Loucy (cell line): ENCODE measurements at regions not wholly inside any gene's neighbourhood (a gene's known extent, or its start where the extent isn't known, plus 50 kb on each side); places are given as distances from the start of the nearest gene placed in this dataset.

Experiments used
- H2AFZ ChIP-seq: fragments of 200-600 bp; sonication (generic); 2 replicates; pipeline ENCODE4 v1.6.0; 2016; ENCODE audit warnings: antibody characterized with exemption, mild to moderate bottlenecking, low read length, moderate library complexity
- H3F3A ChIP-seq: fragments of 200-600 bp; 2 replicates; pipeline ENCODE4 v1.6.0; 2016; ENCODE audit warnings: antibody characterized with exemption, low read depth, mild to moderate bottlenecking
- H3K27me3 ChIP-seq: fragments of 200-600 bp; sonication (generic); 2 replicates; pipeline ENCODE4 v1.6.1; 2014; ENCODE audit warnings: low read length, mild to moderate bottlenecking; ENCODE audit not compliant: insufficient read depth, poor library complexity, severe bottlenecking
- H3K36me3 ChIP-seq: fragments of 200-600 bp; sonication (generic); 2 replicates; pipeline ENCODE4 v1.6.1; 2016; ENCODE audit warnings: low read length; ENCODE audit not compliant: insufficient read depth
- H3K4me1 ChIP-seq: fragments of 200-600 bp; sonication (generic); 2 replicates; pipeline ENCODE4 v1.5.1; 2014; ENCODE audit warnings: low read length, mild to moderate bottlenecking; ENCODE audit not compliant: insufficient read depth, poor library complexity, severe bottlenecking
- H3K4me2 ChIP-seq: fragments of 200-600 bp; sonication (generic); 2 replicates; pipeline ENCODE4 v1.6.0; 2014; ENCODE audit warnings: antibody characterized with exemption, low read length, low read depth, mild to moderate bottlenecking; ENCODE audit not compliant: poor library complexity, severe bottlenecking
- H3K4me3 ChIP-seq: fragments of 200-600 bp; sonication (generic); 2 replicates; pipeline ENCODE4 v1.5.1; 2014; ENCODE audit warnings: low read length, mild to moderate bottlenecking, mixed read lengths; ENCODE audit not compliant: poor library complexity, severe bottlenecking
- H3K79me2 ChIP-seq: fragments of 200-600 bp; sonication (generic); 2 replicates; pipeline ENCODE4 v1.6.1; 2014; ENCODE audit warnings: low read length; ENCODE audit not compliant: insufficient read depth
- H3K9ac ChIP-seq: fragments of 200-600 bp; sonication (generic); 2 replicates; pipeline ENCODE4 v1.6.0; 2014; ENCODE audit warnings: mild to moderate bottlenecking, low read depth, low read length, moderate library complexity; ENCODE audit not compliant: poor library complexity, severe bottlenecking
- H3K9me2 ChIP-seq: fragments of 200-600 bp; sonication (generic); replicated peaks from 2 replicates; pipeline ENCODE4 v1.6.1; 2016; ENCODE audit warnings: low read depth, low read length, mixed read lengths
- H3K9me3 ChIP-seq: fragments of 200-600 bp; sonication (generic); 2 replicates; pipeline ENCODE4 v1.6.1; 2014; ENCODE audit warnings: mild to moderate bottlenecking, antibody characterized with exemption, low read length, low read depth; ENCODE audit not compliant: insufficient read depth
- H4K20me1 ChIP-seq: fragments of 200-600 bp; sonication (generic); 2 replicates; pipeline ENCODE4 v1.6.0; 2014; ENCODE audit warnings: antibody characterized with exemption, low read length, mild to moderate bottlenecking; ENCODE audit not compliant: insufficient read depth, poor library complexity, severe bottlenecking
- EZH2phosphoT487 ChIP-seq: fragments of 200-600 bp; IDR thresholded peaks from 2 replicates; pipeline ENCODE4 v1.6.1; 2018; ENCODE audit warnings: antibody characterized with exemption, mild to moderate bottlenecking, moderate library complexity, borderline replicate concordance
- TF ChIP-seq, protein P1 (sequence below): fragments of 200-600 bp; sonication (generic); conservative IDR thresholded peaks from 2 replicates; pipeline ENCODE4 v1.5.1; 2014; ENCODE audit warnings: mild to moderate bottlenecking, antibody characterized with exemption, low read length

GRCh38 chr2:88834376-88834775 lies 142.9 kb downstream of the RPIA start:
- no peaks in the 10 kb centered on the region for H3K9me2 ChIP-seq
- H2AFZ ChIP-seq, result 0 out of 2 replicates have a peak overlapping the region, but pooled peaks have one; percentile 48
- TF ChIP-seq, protein P1, sequence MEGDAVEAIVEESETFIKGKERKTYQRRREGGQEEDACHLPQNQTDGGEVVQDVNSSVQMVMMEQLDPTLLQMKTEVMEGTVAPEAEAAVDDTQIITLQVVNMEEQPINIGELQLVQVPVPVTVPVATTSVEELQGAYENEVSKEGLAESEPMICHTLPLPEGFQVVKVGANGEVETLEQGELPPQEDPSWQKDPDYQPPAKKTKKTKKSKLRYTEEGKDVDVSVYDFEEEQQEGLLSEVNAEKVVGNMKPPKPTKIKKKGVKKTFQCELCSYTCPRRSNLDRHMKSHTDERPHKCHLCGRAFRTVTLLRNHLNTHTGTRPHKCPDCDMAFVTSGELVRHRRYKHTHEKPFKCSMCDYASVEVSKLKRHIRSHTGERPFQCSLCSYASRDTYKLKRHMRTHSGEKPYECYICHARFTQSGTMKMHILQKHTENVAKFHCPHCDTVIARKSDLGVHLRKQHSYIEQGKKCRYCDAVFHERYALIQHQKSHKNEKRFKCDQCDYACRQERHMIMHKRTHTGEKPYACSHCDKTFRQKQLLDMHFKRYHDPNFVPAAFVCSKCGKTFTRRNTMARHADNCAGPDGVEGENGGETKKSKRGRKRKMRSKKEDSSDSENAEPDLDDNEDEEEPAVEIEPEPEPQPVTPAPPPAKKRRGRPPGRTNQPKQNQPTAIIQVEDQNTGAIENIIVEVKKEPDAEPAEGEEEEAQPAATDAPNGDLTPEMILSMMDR, result no peak
- no peak for TF ChIP-seq EZH2phosphoT487
- no peaks in the 10 kb centered on the region for H4K20me1 ChIP-seq
- no peak overlapping the region for H3K4me2 ChIP-seq
- H3K9me3 ChIP-seq, result no peaks in the 10 kb centered on the region
- H3K9ac ChIP-seq, result no peak overlapping the region
- H3F3A ChIP-seq, result no peaks in the 10 kb centered on the region
- H3K36me3 ChIP-seq, result no peaks in the 10 kb centered on the region
- peaks cover 9% of the 10 kb centered on the region for H3K4me1 ChIP-seq
- no peaks in the 10 kb centered on the region for H3K79me2 ChIP-seq
- H3K27me3 ChIP-seq, result no peaks in the 10 kb centered on the region
- no peak overlapping the region for H3K4me3 ChIP-seq

GRCh38 chr2:88834866-88835265 lies 143.4 kb downstream of the RPIA start:
- H3K4me1 ChIP-seq, result peaks cover 9% of the 10 kb centered on the region
- no peaks in the 10 kb centered on the region for H3K9me2 ChIP-seq
- no peaks in the 10 kb centered on the region for H3K9me3 ChIP-seq
- no peaks in the 10 kb centered on the region for H3K79me2 ChIP-seq
- no peaks in the 10 kb centered on the region for H4K20me1 ChIP-seq
- 0 out of 2 replicates have a peak overlapping the region, but pooled peaks have one; percentile 48 for H2AFZ ChIP-seq
- H3F3A ChIP-seq, result no peaks in the 10 kb centered on the region
- no peak overlapping the region for H3K4me3 ChIP-seq
- H3K36me3 ChIP-seq, result no peaks in the 10 kb centered on the region
- H3K4me2 ChIP-seq, result no peak overlapping the region
- H3K27me3 ChIP-seq, result no peaks in the 10 kb centered on the region
- H3K9ac ChIP-seq, result no peak overlapping the region
- TF ChIP-seq, protein P1, result no peak
- TF ChIP-seq EZH2phosphoT487, result no peak

- H3K36me3 ChIP-seq, result no peaks in the 10 kb centered on the region
- no peak overlapping the region for H2AFZ ChIP-seq
- H3K4me3 ChIP-seq, result no peak overlapping the region
- H3K9ac ChIP-seq, result no peak overlapping the region
- H3K9me2 ChIP-seq, result no peaks in the 10 kb centered on the region
- no peaks in the 10 kb centered on the region for H3K79me2 ChIP-seq
- H3K9me3 ChIP-seq, result no peaks in the 10 kb centered on the region
- H3K4me1 ChIP-seq, result peaks cover 9% of the 10 kb centered on the region
- TF ChIP-seq, protein P1, result no peak
- TF ChIP-seq EZH2phosphoT487, result no peak
- H3K4me2 ChIP-seq, result no peak overlapping the region
- no peaks in the 10 kb centered on the region for H3K27me3 ChIP-seq
- H3F3A ChIP-seq, result no peaks in the 10 kb centered on the region
- no peaks in the 10 kb centered on the region for H4K20me1 ChIP-seq
These were observed 144.3 kb downstream of the RPIA start for GRCh38 chr2:88835726-88836125.
